A549 (cell line): ENCODE measurements at regions not wholly inside any gene's neighbourhood (a gene's known extent, or its start where the extent isn't known, plus 50 kb on each side); places are given as distances from the start of the nearest gene placed in this dataset.

Source experiments
- BHLHE40 ChIP-seq: IDR thresholded peaks from 2 replicates; pipeline ENCODE4 v1.6.1; 2012; ENCODE audit warnings: low read depth, low read length, inconsistent platforms
- CBX2 ChIP-seq: fragments of 200-600 bp; sonication (generic); IDR thresholded peaks from 2 replicates; pipeline ENCODE4 v1.6.1; 2016; ENCODE audit warnings: low read depth, mild to moderate bottlenecking, borderline replicate concordance
- EP300 ChIP-seq, 2 experiments: fragments of >200 bp; sonication (Bioruptor Twin); formaldehyde crosslinking; IDR thresholded peaks; 2 replicates in 1 of 2; 3 replicates in 1 of 2; pipeline ENCODE4 v1.6.1; 2016 to 2017
- JUN ChIP-seq, 2 experiments: fragments of >200 bp; sonication (Bioruptor Twin); formaldehyde crosslinking; IDR thresholded peaks; 2 replicates in 1 of 2; 3 replicates in 1 of 2; pipeline ENCODE4 v1.6.1; 2016 to 2017
- MAX ChIP-seq: IDR thresholded peaks from 2 replicates; pipeline ENCODE4 v1.6.1; 2012
- PBX3 ChIP-seq: IDR thresholded peaks from 2 replicates; pipeline ENCODE4 v1.6.1; 2012
- POLR2A ChIP-seq: IDR thresholded peaks from 2 replicates; pipeline ENCODE4 v1.6.1; 2012; ENCODE audit warnings: mild to moderate bottlenecking, low read length
- REST ChIP-seq: fragments of 200-600 bp; sonication (generic); IDR thresholded peaks from 2 replicates; pipeline ENCODE4 v1.6.1; 2016; ENCODE audit warnings: antibody characterized with exemption, mild to moderate bottlenecking, moderate library complexity
- SMC3 ChIP-seq: fragments of >200 bp; sonication (Bioruptor Twin); formaldehyde crosslinking; IDR thresholded peaks from 3 replicates; pipeline ENCODE4 v1.6.1; 2018; ENCODE audit warnings: inconsistent platforms
- TF ChIP-seq, protein P1 (sequence below): fragments of >200 bp; sonication (Bioruptor Twin); formaldehyde crosslinking; IDR thresholded peaks from 3 replicates; pipeline ENCODE4 v1.5.1; 2016
- TF ChIP-seq, protein P2 (sequence below): fragments of 450-650 bp; IDR thresholded peaks from 2 replicates; pipeline ENCODE4 v1.6.1; 2014; ENCODE audit warnings: antibody characterized with exemption

- TF ChIP-seq, protein P1, sequence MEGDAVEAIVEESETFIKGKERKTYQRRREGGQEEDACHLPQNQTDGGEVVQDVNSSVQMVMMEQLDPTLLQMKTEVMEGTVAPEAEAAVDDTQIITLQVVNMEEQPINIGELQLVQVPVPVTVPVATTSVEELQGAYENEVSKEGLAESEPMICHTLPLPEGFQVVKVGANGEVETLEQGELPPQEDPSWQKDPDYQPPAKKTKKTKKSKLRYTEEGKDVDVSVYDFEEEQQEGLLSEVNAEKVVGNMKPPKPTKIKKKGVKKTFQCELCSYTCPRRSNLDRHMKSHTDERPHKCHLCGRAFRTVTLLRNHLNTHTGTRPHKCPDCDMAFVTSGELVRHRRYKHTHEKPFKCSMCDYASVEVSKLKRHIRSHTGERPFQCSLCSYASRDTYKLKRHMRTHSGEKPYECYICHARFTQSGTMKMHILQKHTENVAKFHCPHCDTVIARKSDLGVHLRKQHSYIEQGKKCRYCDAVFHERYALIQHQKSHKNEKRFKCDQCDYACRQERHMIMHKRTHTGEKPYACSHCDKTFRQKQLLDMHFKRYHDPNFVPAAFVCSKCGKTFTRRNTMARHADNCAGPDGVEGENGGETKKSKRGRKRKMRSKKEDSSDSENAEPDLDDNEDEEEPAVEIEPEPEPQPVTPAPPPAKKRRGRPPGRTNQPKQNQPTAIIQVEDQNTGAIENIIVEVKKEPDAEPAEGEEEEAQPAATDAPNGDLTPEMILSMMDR, result no peak
- no peak for TF ChIP-seq EP300 (IDR thresholded peaks at IDR 0.05)
- TF ChIP-seq SMC3, result no peak
- no peak for TF ChIP-seq PBX3
- TF ChIP-seq, protein P2, sequence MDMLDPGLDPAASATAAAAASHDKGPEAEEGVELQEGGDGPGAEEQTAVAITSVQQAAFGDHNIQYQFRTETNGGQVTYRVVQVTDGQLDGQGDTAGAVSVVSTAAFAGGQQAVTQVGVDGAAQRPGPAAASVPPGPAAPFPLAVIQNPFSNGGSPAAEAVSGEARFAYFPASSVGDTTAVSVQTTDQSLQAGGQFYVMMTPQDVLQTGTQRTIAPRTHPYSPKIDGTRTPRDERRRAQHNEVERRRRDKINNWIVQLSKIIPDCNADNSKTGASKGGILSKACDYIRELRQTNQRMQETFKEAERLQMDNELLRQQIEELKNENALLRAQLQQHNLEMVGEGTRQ, result no peak
- TF ChIP-seq JUN (IDR thresholded peaks at IDR 0.05), result no peak
- no peak for TF ChIP-seq CBX2
- no peak for TF ChIP-seq POLR2A
- no peak for TF ChIP-seq REST
- TF ChIP-seq BHLHE40, result no peak
- no peak for TF ChIP-seq MAX
Measured at GRCh38 chr10:30691639-30692015, 62.1 kb upstream of the LYZL2 start.
